ENCODE measurements at regions not wholly inside any gene's neighbourhood (a gene's known extent, or its start where the extent isn't known, plus 50 kb on each side); places are given as distances from the start of the nearest gene placed in this dataset.

- no peak for TF ChIP-seq CTCF (IDR thresholded peaks at IDR 0.05; ENCODE audit: low read length)
- TF ChIP-seq EZH2 (IDR thresholded peaks at IDR 0.05; ENCODE audit: borderline replicate concordance, low read length) = no peak
Measured at GRCh38 chr3:168939651-168940238, 723.8 kb downstream of the MECOM start.
